Choroid plexus epithelial cell (primary cell): ENCODE measurements at regions not wholly inside any gene's neighbourhood (a gene's known extent, or its start where the extent isn't known, plus 50 kb on each side); places are given as distances from the start of the nearest gene placed in this dataset.

ENCODE experiments used
- DNase-seq: peaks from one replicate; pipeline ENCODE4 v3.0.0-alpha.2; 2010; ENCODE audit warnings: low read depth
- H3K4me3 ChIP-seq: 2 replicates; pipeline ENCODE4 v1.5.1; 2011; ENCODE audit warnings: low read depth, mild to moderate bottlenecking, control low read depth, low read length, moderate library complexity
- TF ChIP-seq, protein P1 (sequence below): conservative IDR thresholded peaks from 2 replicates; pipeline ENCODE4 v1.5.1; 2011; ENCODE audit warnings: low read depth, mild to moderate bottlenecking, control low read depth, inconsistent platforms, low read length, moderate library complexity

DNA sequence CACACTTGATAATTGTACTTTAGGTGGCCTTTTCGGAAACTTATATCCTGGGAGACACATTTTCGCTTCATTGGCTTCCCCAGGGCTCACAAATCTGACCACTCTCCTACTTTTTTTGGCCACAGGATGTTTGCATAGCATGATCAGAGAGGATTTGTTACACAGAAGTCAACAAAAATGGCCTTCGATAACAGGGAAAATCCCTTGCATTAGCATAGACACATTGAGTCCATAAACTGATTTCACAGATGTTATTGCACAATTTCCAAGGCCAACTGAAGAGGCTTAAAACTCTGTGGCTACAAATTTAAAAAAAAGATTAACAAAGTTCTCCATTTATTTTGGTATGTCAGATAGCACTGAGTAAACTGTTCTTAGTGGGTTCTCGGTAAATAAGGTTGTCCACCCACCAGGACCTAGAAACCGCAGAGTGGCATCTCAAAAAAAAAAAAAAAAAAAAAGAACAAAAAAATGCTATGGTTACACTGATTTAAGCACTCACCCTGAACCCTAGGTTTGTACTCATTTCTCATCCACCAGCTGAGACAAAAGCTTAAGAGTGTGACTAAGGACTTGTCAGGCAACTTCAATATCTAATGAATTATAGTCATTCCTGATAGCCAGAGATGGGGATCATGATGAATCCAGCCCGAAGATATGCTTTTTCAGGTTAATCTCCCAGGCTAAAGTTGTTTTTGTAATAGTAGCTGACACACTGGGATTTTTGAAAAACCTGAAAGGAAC lies 188.9 kb upstream of the SYNPR start:
- H3K4me3 ChIP-seq: no peak overlapping the region
- no peak for DNase-seq
- TF ChIP-seq, protein P1, sequence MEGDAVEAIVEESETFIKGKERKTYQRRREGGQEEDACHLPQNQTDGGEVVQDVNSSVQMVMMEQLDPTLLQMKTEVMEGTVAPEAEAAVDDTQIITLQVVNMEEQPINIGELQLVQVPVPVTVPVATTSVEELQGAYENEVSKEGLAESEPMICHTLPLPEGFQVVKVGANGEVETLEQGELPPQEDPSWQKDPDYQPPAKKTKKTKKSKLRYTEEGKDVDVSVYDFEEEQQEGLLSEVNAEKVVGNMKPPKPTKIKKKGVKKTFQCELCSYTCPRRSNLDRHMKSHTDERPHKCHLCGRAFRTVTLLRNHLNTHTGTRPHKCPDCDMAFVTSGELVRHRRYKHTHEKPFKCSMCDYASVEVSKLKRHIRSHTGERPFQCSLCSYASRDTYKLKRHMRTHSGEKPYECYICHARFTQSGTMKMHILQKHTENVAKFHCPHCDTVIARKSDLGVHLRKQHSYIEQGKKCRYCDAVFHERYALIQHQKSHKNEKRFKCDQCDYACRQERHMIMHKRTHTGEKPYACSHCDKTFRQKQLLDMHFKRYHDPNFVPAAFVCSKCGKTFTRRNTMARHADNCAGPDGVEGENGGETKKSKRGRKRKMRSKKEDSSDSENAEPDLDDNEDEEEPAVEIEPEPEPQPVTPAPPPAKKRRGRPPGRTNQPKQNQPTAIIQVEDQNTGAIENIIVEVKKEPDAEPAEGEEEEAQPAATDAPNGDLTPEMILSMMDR: no peak

DNA sequence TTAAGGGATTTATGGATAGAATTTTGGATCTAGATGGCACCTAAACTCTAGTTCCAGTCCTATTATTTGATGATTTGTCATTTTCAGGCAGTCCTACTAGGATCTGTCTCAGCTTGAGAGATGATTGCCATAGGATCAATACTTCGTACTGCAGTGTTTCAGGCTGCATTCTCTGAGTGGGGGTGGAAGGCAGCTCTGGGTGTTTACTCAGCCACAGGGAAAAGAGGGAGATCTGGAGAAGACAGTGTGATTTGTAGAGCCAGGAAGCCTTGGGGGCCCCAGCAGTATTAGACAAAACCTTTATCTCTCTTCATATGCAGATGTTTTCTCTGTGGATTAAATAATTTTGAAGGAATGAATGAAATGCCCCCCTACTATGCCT lies 188.4 kb upstream of the SYNPR start:
- DNase-seq: no peak
- TF ChIP-seq, protein P1: no peak
- no peak overlapping the region for H3K4me3 ChIP-seq

DNA sequence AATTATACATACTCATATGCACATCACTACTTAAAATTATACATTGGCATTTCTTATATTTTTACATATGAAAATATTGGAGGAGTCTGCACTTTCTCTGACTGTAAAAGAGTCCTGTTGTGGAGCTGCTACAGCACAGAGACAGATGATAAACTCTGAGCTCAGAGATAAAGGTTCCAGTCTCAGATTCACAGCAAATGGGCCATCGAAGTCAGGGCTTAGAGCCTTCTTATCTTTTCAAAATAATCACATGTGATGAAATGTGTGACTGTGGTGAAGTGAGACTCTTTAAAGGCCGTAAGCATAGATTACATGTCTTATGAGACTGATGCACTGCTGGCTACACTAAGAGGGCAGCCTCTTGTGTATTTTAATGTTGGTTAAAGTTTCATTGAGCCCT lies 187.5 kb upstream of the SYNPR start:
- H3K4me3 ChIP-seq: no peak overlapping the region
- DNase-seq: no peak
- TF ChIP-seq, protein P1: no peak

DNA sequence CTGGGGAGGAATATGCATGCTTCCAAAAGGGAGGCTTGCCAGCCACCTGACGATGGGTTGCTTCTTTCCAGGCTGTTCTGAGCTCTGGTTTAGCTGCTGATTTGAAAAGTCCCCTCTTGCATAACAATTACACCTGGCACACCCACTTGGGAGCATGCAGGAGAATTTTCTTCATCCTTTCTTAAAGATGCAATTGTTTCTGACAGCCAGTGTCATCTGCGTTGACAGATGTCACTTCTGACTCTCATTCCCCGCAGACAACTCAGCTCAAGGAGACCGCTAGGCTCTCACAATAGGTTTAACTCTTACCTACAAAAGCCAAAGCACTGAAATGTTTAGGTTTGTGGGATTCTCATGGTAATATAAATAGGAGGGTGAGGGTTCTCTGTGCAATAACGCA lies 185.6 kb upstream of the SYNPR start:
- TF ChIP-seq, protein P1: no peak
- no peak overlapping the region for H3K4me3 ChIP-seq
- DNase-seq: no peak

DNA sequence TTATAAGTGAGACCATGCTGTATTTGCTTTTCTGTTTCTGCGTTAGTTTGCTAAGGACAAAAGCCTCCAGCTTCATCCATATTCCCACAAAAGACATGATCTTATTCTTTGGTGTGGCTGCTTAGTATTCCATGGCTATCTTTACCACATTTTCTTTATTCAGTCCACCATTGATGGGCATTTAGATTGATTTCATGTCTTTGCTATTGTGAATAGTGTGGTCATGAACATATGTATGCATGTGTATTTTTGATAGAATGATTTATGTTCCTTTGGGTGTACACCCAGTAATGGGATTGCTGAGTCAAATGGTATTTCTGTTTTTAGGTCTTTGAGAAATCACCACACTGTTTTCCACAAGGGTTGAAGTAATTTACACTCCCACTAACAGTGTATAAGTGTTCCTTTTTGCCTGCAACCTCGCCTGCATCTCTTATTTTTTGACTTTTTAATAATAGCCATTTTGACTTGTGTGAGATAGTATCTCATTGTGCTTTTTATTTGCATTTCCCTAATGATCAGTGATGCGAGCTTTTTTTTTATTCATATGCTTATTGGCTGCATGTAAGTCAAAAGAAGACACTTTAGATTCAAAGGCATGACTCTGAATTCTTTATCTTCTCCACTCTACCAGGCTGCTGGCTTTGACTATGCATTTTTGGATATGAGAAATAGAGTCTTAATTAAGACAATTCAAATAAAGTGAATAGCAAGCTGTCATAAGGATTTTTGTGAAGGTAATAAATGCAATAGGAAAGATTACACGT lies 183.3 kb upstream of the SYNPR start:
- H3K4me3 ChIP-seq: no peak overlapping the region
- TF ChIP-seq, protein P1: no peak
- no peak for DNase-seq

DNA sequence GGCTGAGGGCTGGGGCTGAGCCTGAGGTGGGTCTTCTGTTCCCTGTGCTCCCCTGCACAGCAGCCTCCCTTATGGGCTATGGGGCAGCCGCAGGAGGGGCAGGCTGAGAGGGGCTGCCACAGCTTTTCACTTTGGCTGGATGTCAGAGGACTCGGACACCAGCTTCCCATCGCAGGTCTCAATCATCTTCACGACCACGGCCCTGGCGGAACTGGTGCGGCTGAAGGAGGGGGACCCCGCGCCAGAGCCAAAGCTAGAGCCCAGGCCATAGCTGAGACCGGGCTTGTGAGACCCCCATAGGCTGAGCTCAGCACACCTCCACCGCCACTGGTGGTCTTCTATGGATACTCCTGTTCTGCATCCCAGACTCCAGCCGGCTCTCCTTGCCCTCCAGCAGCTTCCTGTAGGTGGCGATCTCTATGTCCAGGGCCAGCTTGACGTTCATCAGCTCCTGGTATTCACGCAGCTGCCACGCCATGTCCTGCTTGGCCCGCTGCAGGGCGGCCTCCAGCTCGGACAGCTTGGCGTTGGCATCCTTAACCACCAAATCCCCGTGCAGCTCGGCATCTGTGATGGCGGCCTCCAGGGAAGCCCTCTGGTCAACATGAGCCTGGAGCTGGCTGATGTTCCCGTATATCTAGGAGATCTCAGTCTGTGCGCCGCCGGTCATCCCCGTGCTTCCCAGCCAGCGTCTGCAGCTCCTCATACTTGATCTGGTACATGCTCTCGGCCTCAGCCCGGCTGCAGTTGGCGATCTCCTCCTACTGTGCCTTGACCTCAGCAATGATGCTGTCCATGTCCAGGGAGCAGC lies 181.7 kb upstream of the SYNPR start:
- TF ChIP-seq, protein P1: no peak

More for the DNA sequence above, 181.7 kb upstream of the SYNPR start:
- no peak overlapping the region for H3K4me3 ChIP-seq
- no peak for DNase-seq
